ENCODE measurements at regions not wholly inside any gene's neighbourhood (a gene's known extent, or its start where the extent isn't known, plus 50 kb on each side); places are given as distances from the start of the nearest gene placed in this dataset.

- TF ChIP-seq, protein P1, sequence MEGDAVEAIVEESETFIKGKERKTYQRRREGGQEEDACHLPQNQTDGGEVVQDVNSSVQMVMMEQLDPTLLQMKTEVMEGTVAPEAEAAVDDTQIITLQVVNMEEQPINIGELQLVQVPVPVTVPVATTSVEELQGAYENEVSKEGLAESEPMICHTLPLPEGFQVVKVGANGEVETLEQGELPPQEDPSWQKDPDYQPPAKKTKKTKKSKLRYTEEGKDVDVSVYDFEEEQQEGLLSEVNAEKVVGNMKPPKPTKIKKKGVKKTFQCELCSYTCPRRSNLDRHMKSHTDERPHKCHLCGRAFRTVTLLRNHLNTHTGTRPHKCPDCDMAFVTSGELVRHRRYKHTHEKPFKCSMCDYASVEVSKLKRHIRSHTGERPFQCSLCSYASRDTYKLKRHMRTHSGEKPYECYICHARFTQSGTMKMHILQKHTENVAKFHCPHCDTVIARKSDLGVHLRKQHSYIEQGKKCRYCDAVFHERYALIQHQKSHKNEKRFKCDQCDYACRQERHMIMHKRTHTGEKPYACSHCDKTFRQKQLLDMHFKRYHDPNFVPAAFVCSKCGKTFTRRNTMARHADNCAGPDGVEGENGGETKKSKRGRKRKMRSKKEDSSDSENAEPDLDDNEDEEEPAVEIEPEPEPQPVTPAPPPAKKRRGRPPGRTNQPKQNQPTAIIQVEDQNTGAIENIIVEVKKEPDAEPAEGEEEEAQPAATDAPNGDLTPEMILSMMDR (IDR thresholded peaks at IDR 0.05): no peak
- TF ChIP-seq POLR2A (IDR thresholded peaks at IDR 0.05): no peak
Observed at GRCh38 chr14:62110941-62111340, 348.7 kb downstream of the SNAPC1 start.
